GM18519 (cell line): ENCODE measurements at regions not wholly inside any gene's neighbourhood (a gene's known extent, or its start where the extent isn't known, plus 50 kb on each side); places are given as distances from the start of the nearest gene placed in this dataset.

Experiments
- ATAC-seq: cut with Tn5 transposase; IDR thresholded peaks from one replicate; pipeline ENCODE4 v1.9.1; 2021; ENCODE audit warnings: mild to moderate bottlenecking, moderate library complexity; ENCODE audit not compliant: unreplicated experiment, low FRiP score

- ATAC-seq = no peak
These were observed 502.9 kb upstream of the ZMIZ1 start for GRCh38 chr10:78565841-78566240.

DNA sequence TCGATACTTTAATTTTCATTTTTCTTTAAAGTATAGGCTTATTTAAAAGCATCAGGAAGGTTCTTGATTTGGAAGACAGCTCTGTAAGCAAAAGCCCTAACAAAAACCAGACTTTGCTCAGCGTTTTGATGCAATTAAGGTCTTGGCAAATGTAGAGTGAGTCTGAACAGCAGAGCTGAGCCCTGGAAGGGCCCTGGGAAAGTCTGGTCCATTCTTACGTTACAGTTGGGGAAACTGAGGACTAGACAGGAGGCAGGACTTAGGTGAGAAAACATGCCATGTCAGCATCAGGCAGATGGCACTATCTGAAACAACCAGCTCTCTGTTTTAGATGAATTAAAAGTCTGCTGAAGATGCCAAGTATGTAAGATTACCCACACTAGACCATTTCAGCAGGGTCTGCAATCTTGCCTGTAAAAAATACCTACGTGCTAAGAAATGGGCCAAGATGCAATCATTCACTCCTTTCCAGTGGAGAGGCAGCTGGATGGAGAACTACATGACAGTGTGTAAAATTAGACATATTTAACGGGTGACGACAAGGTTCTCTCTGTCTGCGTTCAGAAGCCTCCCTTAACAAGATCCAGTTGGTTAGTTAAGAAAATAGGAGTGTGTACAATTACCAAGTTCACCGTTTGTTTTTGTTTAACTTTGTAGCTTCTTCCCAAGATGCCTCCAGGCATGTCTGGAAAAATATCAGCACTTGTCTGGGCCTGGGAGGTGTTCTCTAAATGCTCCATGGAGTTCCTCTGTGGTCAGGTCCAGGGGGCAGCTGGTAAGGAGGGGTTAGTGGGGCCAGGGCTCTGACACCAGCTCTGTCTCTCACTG, 502.3 kb upstream of the ZMIZ1 start:
- ATAC-seq = no peak

DNA sequence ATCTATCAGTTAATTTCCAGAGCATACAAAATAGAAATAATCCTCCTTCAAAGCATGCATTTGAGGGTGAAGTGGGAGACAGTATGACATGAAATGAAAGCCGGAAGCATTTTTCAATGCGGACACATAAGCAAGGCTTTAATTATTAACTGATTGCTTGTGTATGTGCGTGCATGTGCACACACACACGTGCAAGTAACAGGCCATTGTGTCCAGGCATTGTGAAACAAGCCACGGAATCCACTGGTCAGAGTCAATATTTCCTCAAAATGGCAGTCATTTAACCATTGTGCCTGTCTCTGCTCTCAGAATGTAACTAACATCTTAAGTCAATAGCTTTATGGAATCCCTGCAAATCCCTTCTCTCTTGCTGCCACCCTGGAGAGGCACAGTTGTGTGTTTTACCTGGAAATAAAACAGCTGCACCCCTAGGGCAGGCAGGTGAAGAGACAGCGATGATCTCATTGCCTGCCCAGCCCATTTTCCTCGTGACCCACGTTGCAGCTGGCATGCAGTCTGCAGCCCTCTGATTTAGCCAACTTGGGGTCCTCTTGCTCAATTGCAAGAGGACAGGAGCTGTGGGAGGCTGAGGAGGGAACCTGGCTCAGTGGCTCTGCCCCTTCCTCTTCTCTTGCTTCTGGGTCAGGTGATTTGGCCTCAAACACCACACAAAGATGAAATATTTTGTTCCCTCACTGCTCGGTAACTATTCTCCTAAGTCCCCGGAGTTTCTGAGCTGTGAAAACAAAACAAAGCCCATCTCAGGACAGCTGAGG, 500.9 kb upstream of the ZMIZ1 start:
- no peak for ATAC-seq

GRCh38 chr10:78568620-78569019, 500.1 kb upstream of the ZMIZ1 start:
- ATAC-seq = no peak

- ATAC-seq = no peak
These were observed 498.0 kb upstream of the ZMIZ1 start for GRCh38 chr10:78570633-78571235.

DNA sequence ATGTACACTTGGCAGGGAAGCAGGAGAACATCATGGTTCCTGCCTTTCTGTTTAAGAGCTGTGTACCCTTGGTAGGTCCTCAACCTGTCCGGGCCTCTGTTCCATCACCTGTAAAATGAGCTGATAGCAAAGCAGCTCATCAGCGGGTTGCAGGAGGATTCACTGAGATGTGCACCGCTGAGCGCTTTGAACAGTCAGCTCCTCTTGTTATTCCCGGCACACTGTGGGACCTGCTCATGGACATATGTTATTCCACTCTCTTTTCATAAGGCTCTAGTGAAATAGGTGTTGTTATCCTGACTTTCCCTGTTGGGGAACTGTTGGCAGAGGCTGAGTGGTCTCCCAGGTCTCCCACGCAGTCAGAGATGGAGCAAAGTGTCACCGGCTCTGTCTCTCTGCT, 497.5 kb upstream of the ZMIZ1 start:
- ATAC-seq = no peak

- no peak for ATAC-seq
These were observed 496.9 kb upstream of the ZMIZ1 start for GRCh38 chr10:78571891-78572290.

GRCh38 chr10:78572565-78572964, 496.2 kb upstream of the ZMIZ1 start:
- ATAC-seq = no peak

- no peak for ATAC-seq
These were observed 494.2 kb upstream of the ZMIZ1 start for GRCh38 chr10:78574547-78574946.

DNA sequence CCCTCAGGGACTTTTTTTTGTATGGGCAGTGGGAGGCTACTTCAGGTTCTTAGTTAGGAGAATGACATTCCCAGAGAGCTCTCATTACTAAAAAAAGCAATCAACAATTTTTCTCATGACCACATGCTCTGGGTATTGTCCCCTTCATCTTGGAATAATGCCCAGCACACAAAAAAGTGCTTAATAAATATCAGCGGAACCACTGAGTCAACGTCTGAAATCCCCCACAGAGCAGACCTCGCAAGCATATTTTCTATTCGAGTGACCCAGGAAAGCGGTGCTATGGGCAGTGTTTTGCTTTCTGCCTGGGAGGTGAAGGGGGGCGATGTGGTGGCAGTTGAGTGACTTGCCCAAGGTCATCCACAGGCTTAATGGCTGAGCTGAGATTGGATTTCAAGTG, 493.4 kb upstream of the ZMIZ1 start:
- no peak for ATAC-seq

GRCh38 chr10:78576276-78576675, 492.5 kb upstream of the ZMIZ1 start:
- ATAC-seq = no peak

GRCh38 chr10:78577712-78578111, 491.1 kb upstream of the ZMIZ1 start:
- ATAC-seq = no peak

DNA sequence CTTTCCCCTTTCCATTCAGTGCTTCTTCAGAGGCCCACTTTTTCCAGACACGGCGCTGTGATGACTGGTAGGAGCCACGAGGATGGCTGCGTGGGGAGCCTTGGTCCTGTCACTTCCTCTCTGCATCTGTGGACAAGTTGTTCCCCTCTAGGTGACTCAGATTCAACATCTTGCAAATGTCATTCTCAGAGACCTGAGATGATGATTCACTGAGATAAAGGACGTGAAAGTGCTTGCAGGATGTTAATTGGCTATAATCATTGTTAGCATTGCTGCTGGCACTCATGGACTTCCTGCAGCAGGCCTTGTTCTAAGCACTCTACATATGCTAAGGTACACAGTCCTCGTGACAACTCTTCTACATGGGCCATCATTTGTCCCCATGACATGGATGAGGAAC, 489.8 kb upstream of the ZMIZ1 start:
- ATAC-seq = no peak

- no peak for ATAC-seq
These were observed 489.2 kb upstream of the ZMIZ1 start for GRCh38 chr10:78579576-78579975.

GRCh38 chr10:78579995-78580394, 488.8 kb upstream of the ZMIZ1 start:
- ATAC-seq = no peak

DNA sequence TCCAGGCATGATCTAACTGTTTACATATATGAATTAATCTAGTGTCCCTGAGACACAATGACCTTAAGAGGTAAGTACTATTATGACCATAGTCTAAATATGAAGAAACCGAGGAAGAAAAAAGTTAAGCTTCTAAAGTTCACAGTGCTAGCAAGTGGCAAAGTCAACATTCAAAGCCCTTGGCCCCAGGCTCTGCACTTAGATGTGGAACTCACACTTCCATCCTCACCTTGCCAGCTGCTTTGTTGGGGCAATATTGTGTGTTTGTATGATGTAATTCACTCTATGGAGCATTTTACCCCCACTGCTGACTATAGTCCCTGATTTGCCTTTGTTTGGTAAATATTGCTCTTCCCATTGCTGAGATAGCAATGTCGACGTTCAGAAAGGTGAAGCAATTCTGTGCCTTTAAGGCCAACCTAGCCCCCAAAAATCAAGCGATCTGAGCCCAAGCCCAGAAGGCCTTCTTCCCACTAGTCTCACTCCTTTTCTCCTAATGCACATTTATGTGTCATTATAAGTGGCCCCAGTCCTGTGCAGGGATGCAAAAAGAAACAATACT, 487.6 kb upstream of the ZMIZ1 start:
- ATAC-seq = no peak

DNA sequence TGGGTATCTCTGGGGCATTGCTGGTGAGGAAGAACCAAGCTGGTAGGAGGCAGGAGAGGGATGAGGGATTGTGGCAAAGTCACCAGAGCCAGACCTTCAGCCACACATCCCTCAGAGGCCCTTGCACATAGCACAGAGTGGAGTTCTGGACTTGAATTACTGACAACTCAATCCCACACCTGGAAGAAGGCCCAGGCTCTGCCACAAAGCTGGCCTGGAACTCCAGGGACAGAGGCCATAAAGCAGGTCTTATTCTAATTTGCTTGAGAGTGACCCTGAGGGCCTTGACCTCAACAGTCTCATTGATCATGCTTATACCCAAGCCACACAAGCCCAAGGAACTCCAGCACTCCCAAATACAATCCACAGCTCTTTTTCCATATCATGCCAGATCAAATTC, 486.2 kb upstream of the ZMIZ1 start:
- no peak for ATAC-seq

GRCh38 chr10:78584266-78584665, 484.5 kb upstream of the ZMIZ1 start:
- ATAC-seq = no peak

- ATAC-seq = no peak
These were observed 484.1 kb upstream of the ZMIZ1 start for GRCh38 chr10:78584681-78585080.

DNA sequence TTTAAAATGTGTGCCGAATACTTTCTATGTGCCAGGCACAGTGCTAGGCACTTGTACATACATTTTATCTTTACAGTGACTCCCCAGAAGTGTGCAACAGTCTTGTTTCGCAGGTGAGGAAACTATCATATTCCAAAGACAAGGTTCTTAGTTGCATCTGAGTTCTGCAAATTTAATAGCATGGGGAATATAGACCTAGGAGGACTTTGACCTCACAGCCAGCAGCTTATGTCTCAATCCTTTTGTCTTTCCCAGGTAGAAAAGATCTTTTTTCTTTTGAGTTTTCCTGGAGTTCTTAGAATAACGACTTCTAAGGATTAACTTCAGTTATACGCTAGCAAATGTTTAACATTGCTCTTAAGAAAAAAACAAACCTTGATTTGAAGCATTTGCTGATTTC, 482.8 kb upstream of the ZMIZ1 start:
- ATAC-seq = no peak

GRCh38 chr10:78588194-78588811, 480.5 kb upstream of the ZMIZ1 start:
- no peak for ATAC-seq
